CD4-positive, CD25-positive, alpha-beta regulatory T cell (primary cell): ENCODE measurements at regions not wholly inside any gene's neighbourhood (a gene's known extent, or its start where the extent isn't known, plus 50 kb on each side); places are given as distances from the start of the nearest gene placed in this dataset.

Source experiments
- ATAC-seq, 2 donors: fragments of 150-1000 bp; cut with Tn5 transposase; one replicate each; pipeline ENCODE4 v1.10.0; 2021; ENCODE audit warnings: low read depth in 2 of 2, moderate number of reproducible peaks in 2 of 2, moderate library complexity in 1 of 2
- DNase-seq, 3 donors: peaks; one replicate each; pipeline versions ENCODE4 v3.0.0 to v3.0.0-alpha.2; 2012 to 2022; ENCODE audit warnings: mixed read lengths in 1 of 3
- H3K27ac ChIP-seq: one replicate; pipeline ENCODE4 v1.7.0; 2013; ENCODE audit warnings: mild to moderate bottlenecking, low read length; ENCODE audit not compliant: insufficient read depth, poor library complexity, severe bottlenecking
- H3K27me3 ChIP-seq: one replicate; pipeline ENCODE4 v1.7.0; 2013; ENCODE audit warnings: low read length; ENCODE audit not compliant: control insufficient read depth, insufficient read depth
- H3K36me3 ChIP-seq: one replicate; pipeline ENCODE4 v1.7.0; 2013; ENCODE audit warnings: mild to moderate bottlenecking, low read length, moderate library complexity; ENCODE audit not compliant: control insufficient read depth, insufficient read depth
- H3K4me1 ChIP-seq: 2 replicates; pipeline ENCODE4 v1.7.0; 2013; ENCODE audit warnings: mild to moderate bottlenecking, low read length; ENCODE audit not compliant: insufficient read depth, control insufficient read depth, poor library complexity, severe bottlenecking
- H3K4me3 ChIP-seq: one replicate; pipeline ENCODE4 v1.7.0; 2013; ENCODE audit warnings: low read depth, mild to moderate bottlenecking, low read length, moderate library complexity
- H3K9me3 ChIP-seq, 2 experiments: 1 replicate in 1 of 2; 2 replicates in 1 of 2; pipeline ENCODE4 v1.7.0; 2013; ENCODE audit warnings: low read length in 2 of 2, mild to moderate bottlenecking in 1 of 2, moderate library complexity in 1 of 2; ENCODE audit not compliant: control insufficient read depth in 2 of 2
- H3K27ac Mint-ChIP-seq, 3 donors: one replicate each; pipeline ENCODE4 v1.8.0; 2020 to 2022; ENCODE audit warnings: mild to moderate bottlenecking in 3 of 3, mixed read lengths in 3 of 3, moderate library complexity in 2 of 3
- H3K27me3 Mint-ChIP-seq: one replicate; pipeline ENCODE4 v1.8.0; 2022; ENCODE audit warnings: mild to moderate bottlenecking, mixed read lengths
- H3K36me3 Mint-ChIP-seq: one replicate; pipeline ENCODE4 v1.8.0; 2020; ENCODE audit warnings: mixed read lengths
- H3K4me1 Mint-ChIP-seq, 4 donors: one replicate each; pipeline ENCODE4 v1.8.0; 2020 to 2022; ENCODE audit warnings: mixed read lengths in 4 of 4, mild to moderate bottlenecking in 1 of 4
- H3K4me3 Mint-ChIP-seq, 4 donors: one replicate each; pipeline ENCODE4 v1.8.0; 2020 to 2022; ENCODE audit warnings: mild to moderate bottlenecking in 4 of 4, mixed read lengths in 4 of 4, moderate library complexity in 3 of 4
- H3K9me3 Mint-ChIP-seq, 7 donors: one replicate each; pipeline ENCODE4 v1.8.0; 2020 to 2022; ENCODE audit warnings: mixed read lengths in 7 of 7, mild to moderate bottlenecking in 3 of 7, moderate library complexity in 2 of 7

DNA sequence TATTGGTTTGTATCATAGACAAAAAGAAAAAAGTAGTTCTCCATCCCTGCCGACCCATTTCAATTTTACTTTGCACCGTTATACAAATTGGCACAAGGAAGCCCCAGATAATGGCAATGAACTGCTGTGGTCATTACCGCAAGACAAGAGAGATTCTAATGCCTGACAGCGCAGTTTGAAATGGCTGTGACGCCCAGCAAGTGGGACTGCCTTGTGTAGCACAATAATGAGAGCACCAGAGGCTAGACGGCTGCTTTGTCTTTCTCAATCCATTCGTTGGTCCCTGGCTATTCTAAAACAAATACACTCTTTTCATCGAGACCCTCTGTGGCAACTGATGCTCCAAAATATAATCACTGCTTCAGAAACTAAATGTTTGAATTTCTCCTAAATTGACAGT, 192.4 kb upstream of the NEIL3 start:
- DNase-seq (no peak), ATAC-seq (no peak)
- Histone ChIP-seq H3K9me3 (peaks cover 0 to 5% of the 10 kb centered on the region in 2 experiments), H3K36me3 (no peaks in the 10 kb centered on the region), H3K4me1 (no peaks in the 10 kb centered on the region), H3K4me3 (no peak overlapping the region), H3K27me3 (no peaks in the 10 kb centered on the region), H3K27ac (no peak overlapping the region)
- no peaks in the 10 kb centered on the region for H3K36me3 Mint-ChIP-seq
- H3K9me3 Mint-ChIP-seq, result peaks cover 0 to 19% (median 2%) of the 10 kb centered on the region in 7 donors
- H3K27me3 Mint-ChIP-seq, result peaks cover 7% of the 10 kb centered on the region
- H3K27ac Mint-ChIP-seq, result no peak overlapping the region
- H3K4me3 Mint-ChIP-seq, result no peak overlapping the region
- no peaks in the 10 kb centered on the region for H3K4me1 Mint-ChIP-seq

DNA sequence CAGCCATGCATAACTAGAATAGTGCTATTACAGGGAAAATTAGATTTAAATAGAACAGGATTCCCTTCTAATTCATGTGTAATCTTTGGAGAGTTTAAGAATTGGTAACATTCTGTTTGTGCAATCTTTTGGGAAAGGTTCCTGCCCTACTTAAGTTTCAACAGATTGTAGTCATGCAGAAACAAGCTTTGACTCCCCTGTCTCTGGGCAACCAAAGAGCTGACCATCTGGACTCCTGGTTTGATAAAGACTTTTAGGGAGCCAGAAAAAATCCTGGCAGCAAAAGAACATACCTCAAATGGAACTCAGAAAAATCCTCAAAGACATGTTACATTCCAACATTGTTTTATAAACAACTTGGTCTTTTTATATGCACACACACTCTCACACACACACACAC, 191.1 kb upstream of the NEIL3 start:
- peaks cover 0 to 5% of the 10 kb centered on the region in 2 experiments for H3K9me3 ChIP-seq
- Mint-ChIP-seq H3K9me3 (peaks cover 0 to 13% (median 1%) of the 10 kb centered on the region in 7 donors), H3K4me1 (no peaks in the 10 kb centered on the region), H3K36me3 (no peaks in the 10 kb centered on the region), H3K4me3 (no peak overlapping the region), H3K27me3 (peaks cover 7% of the 10 kb centered on the region), H3K27ac (no peak overlapping the region)
- DNase-seq, result no peak
- ATAC-seq, result no peak
- H3K27me3 ChIP-seq, result no peaks in the 10 kb centered on the region
- H3K4me3 ChIP-seq, result no peak overlapping the region
- no peak overlapping the region for H3K27ac ChIP-seq
- H3K36me3 ChIP-seq, result no peaks in the 10 kb centered on the region
- H3K4me1 ChIP-seq, result no peaks in the 10 kb centered on the region

DNA sequence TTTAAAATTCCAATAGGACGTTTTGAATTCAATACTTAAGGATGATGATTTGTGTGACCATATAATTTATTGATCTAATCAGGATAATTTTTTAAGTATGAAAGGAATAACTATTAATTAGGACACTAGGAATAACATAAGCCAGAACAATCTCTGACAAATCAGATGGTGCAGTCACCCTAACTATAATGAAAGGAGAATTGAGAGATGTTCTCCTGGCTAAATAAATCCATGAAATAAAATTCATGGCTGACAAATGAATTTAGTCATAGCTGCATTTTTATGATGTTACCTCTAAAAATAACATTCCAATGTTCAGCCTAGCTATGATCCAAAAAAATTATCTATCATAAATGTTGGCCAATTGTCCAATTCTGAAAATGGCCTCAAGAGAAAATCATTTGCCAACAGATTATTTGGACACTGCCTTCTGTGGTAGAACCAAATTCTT, 190.6 kb upstream of the NEIL3 start:
- Histone ChIP-seq H3K4me1 (no peaks in the 10 kb centered on the region), H3K36me3 (no peaks in the 10 kb centered on the region), H3K4me3 (no peak overlapping the region), H3K27ac (no peak overlapping the region), H3K9me3 (peaks cover 0 to 5% of the 10 kb centered on the region in 2 experiments), H3K27me3 (no peaks in the 10 kb centered on the region)
- Mint-ChIP-seq H3K4me3 (no peak overlapping the region), H3K9me3 (peaks cover 0 to 13% (median 1%) of the 10 kb centered on the region in 7 donors), H3K4me1 (no peaks in the 10 kb centered on the region), H3K27me3 (peaks cover 7% of the 10 kb centered on the region), H3K27ac (no peak overlapping the region), H3K36me3 (no peaks in the 10 kb centered on the region)
- ATAC-seq (no peak), DNase-seq (no peak)

DNA sequence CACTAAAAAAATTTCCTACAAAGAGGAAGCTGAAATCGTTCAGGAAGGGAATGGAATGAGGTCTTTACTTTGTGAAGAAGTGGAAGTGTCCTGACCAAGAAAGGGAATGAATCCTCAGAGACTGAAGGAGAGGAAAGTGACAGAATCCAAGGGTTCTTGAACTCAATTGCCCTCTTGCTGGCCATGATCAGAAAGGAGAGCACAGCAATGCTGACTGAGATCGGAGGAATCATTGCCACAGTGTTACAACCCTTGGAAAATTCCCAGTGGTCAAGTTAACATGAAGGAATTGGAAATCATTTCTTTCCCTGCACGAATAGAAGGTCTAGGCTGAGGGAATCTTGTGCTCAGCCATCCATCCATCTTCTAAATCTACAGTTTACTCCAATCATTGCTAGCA, 190.0 kb upstream of the NEIL3 start:
- Histone ChIP-seq H3K27ac (no peak overlapping the region), H3K36me3 (no peaks in the 10 kb centered on the region), H3K4me1 (no peaks in the 10 kb centered on the region), H3K27me3 (no peaks in the 10 kb centered on the region), H3K4me3 (no peak overlapping the region), H3K9me3 (peaks cover 0 to 5% of the 10 kb centered on the region in 2 experiments)
- peaks cover 2% of the 10 kb centered on the region for H3K27me3 Mint-ChIP-seq
- H3K27ac Mint-ChIP-seq, result no peak overlapping the region
- no peaks in the 10 kb centered on the region for H3K4me1 Mint-ChIP-seq
- H3K9me3 Mint-ChIP-seq, result peaks cover 0 to 13% (median 1%) of the 10 kb centered on the region in 7 donors
- DNase-seq (no peak), ATAC-seq (no peak)
- no peak overlapping the region for H3K4me3 Mint-ChIP-seq
- no peaks in the 10 kb centered on the region for H3K36me3 Mint-ChIP-seq

DNA sequence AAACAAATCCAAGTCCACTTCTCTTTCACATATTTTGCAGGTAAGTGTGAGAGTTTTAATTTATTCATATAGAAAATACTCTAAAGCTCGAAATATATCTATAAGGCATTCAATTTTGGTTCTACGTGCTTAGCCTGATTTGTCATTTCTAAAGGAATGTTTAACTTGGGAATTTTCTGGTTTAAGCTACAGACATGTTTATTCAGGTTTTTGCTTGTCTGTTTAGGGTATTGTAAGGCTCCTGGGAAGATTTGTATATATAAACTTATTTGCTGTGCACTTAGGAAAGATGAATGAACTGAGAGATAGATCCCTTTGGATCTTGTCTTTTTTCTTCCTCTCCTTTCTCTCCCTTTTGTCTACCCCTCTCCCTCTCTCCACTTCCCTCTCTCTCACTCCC, 185.9 kb upstream of the NEIL3 start:
- Mint-ChIP-seq H3K4me1 (no peaks in the 10 kb centered on the region), H3K4me3 (no peak overlapping the region), H3K27ac (no peak overlapping the region), H3K9me3 (peaks cover 0 to 21% (median 4%) of the 10 kb centered on the region in 7 donors), H3K36me3 (no peaks in the 10 kb centered on the region), H3K27me3 (no peaks in the 10 kb centered on the region)
- Histone ChIP-seq H3K4me1 (no peaks in the 10 kb centered on the region), H3K27me3 (no peaks in the 10 kb centered on the region), H3K9me3 (peaks cover 0 to 5% of the 10 kb centered on the region in 2 experiments), H3K36me3 (no peaks in the 10 kb centered on the region), H3K27ac (no peak overlapping the region), H3K4me3 (no peak overlapping the region)
- ATAC-seq, result no peak
- DNase-seq, result no peak

DNA sequence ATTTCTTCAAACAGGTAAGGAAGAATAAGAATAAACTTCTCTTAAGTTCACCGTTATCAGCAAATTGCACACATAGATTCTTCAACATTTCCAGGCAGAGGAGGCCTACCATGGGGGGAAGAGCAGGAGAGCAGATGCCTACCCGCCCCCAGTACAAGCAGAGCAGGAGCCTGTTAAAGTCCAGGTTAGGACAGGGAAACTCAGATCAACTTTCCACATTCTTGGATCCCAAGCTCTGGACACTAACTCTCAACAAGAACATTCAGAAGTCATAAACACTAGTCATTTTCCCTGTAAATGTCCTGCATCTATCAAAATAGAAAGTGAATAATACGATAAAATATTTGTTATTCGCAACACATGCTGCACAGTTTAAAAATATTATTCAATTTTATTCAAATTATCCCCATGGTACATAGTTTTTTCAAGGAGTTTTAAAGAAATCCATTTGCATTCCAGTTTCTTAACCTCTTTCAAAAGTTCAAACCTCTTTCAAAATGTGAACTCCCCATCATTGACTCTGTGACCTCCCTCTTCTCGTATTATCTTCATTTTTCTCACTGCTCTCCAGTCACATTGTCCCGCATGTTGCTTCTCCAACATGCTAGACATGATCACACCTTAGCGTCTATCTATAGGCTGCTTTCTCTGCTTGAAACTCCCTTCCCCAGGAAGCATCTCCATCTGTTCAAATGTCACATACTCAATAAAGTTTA, 185.2 kb upstream of the NEIL3 start:
- Histone ChIP-seq H3K4me1 (no peaks in the 10 kb centered on the region), H3K4me3 (no peak overlapping the region), H3K27me3 (no peaks in the 10 kb centered on the region), H3K27ac (no peak overlapping the region), H3K36me3 (no peaks in the 10 kb centered on the region), H3K9me3 (peaks cover 0 to 5% of the 10 kb centered on the region in 2 experiments)
- Mint-ChIP-seq H3K4me1 (no peaks in the 10 kb centered on the region), H3K27ac (no peak overlapping the region), H3K4me3 (no peak overlapping the region), H3K27me3 (no peaks in the 10 kb centered on the region), H3K36me3 (no peaks in the 10 kb centered on the region), H3K9me3 (peaks cover 2 to 25% (median 5%) of the 10 kb centered on the region in 7 donors)
- no peak for DNase-seq
- no peak for ATAC-seq

DNA sequence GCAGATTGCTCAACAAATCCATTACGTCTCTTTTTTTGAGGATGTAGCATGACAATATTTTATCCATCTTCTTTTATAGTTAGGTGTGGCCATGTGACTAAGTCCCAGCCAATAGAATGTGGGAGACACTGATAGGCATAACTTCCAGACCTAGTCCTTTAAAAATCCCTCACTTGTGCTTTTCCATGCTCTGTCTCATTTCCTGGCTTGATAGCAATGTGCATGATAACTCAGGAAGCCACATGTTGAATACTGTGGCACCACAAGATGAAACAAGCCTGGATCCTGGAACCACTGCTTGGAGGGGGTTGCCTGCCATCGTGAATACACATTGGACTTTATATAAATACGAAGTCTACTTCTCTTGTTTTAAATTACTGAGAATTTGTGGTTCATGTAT, 184.0 kb upstream of the NEIL3 start:
- H3K36me3 Mint-ChIP-seq, result no peaks in the 10 kb centered on the region
- H3K4me1 ChIP-seq, result no peaks in the 10 kb centered on the region
- no peak overlapping the region for H3K4me3 ChIP-seq
- H3K9me3 ChIP-seq, result no peaks in the 10 kb centered on the region
- H3K27me3 Mint-ChIP-seq, result no peaks in the 10 kb centered on the region
- H3K27ac ChIP-seq, result no peak overlapping the region
- peaks cover 3 to 23% (median 6%) of the 10 kb centered on the region in 7 donors for H3K9me3 Mint-ChIP-seq
- no peaks in the 10 kb centered on the region for H3K36me3 ChIP-seq
- H3K27me3 ChIP-seq, result no peaks in the 10 kb centered on the region
- H3K27ac Mint-ChIP-seq, result no peak overlapping the region
- DNase-seq (no peak), ATAC-seq (no peak)
- no peak overlapping the region for H3K4me3 Mint-ChIP-seq
- no peaks in the 10 kb centered on the region for H3K4me1 Mint-ChIP-seq

DNA sequence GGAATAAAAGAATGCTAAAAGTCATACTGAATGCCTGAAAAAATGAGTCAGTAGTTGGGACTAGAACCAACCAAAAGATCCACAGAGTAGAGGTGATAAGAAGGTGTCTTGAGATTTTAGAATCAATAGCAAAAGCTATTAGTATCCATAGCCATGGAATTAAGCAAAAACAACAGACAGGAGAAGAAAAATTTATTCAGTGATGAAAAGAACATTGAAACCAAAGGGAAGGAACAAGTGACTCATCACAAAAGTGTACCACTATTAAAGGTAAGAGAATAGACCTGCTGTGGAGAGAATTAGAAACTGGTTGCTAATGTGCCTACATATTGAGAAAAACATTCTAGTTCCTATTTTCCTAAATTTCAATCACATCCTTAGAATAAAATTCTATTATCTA, 182.0 kb upstream of the NEIL3 start:
- Histone ChIP-seq H3K27ac (no peak overlapping the region), H3K36me3 (no peaks in the 10 kb centered on the region), H3K9me3 (no peaks in the 10 kb centered on the region), H3K4me3 (no peak overlapping the region), H3K27me3 (no peaks in the 10 kb centered on the region), H3K4me1 (no peaks in the 10 kb centered on the region)
- peaks cover 3 to 17% (median 6%) of the 10 kb centered on the region in 7 donors for H3K9me3 Mint-ChIP-seq
- ATAC-seq (no peak), DNase-seq (no peak)
- no peaks in the 10 kb centered on the region for H3K36me3 Mint-ChIP-seq
- H3K4me3 Mint-ChIP-seq, result no peak overlapping the region
- no peaks in the 10 kb centered on the region for H3K27me3 Mint-ChIP-seq
- no peak overlapping the region for H3K27ac Mint-ChIP-seq
- H3K4me1 Mint-ChIP-seq, result no peaks in the 10 kb centered on the region
